Mucosa of gallbladder (tissue), 1 donor: ENCODE measurements at regions not wholly inside any gene's neighbourhood (a gene's known extent, or its start where the extent isn't known, plus 50 kb on each side); places are given as distances from the start of the nearest gene placed in this dataset.

ENCODE experiments used
- DNase-seq: peaks from one replicate; pipeline ENCODE4 v3.0.0-alpha.2; 2020; ENCODE audit warnings: low spot score
- donor health status: DM: no; HTN: no; CAD: no.

GRCh38 chr6:104574135-104574750, 285.5 kb downstream of the HACE1 start:
- DNase-seq, result no peak

GRCh38 chr6:104573350-104573749, 286.4 kb downstream of the HACE1 start:
- no peak for DNase-seq

- no peak for DNase-seq
These were observed 286.8 kb downstream of the HACE1 start for GRCh38 chr6:104572901-104573300.

GRCh38 chr6:104566411-104566810, 293.3 kb downstream of the HACE1 start:
- DNase-seq, result no peak

- DNase-seq, result no peak
These were observed 296.4 kb downstream of the HACE1 start for GRCh38 chr6:104563306-104563705.

GRCh38 chr6:104559435-104560202, 300.1 kb downstream of the HACE1 start:
- DNase-seq, result no peak

- no peak for DNase-seq
These were observed 301.0 kb downstream of the HACE1 start for GRCh38 chr6:104558746-104559145.

GRCh38 chr6:104548297-104548696, 311.4 kb downstream of the HACE1 start:
- DNase-seq, result no peak

- DNase-seq, result no peak
These were observed 318.3 kb downstream of the HACE1 start for GRCh38 chr6:104541411-104541810.

GRCh38 chr6:104540743-104541142, 319.0 kb downstream of the HACE1 start:
- no peak for DNase-seq

GRCh38 chr6:104539173-104539572, 320.5 kb downstream of the HACE1 start:
- DNase-seq, result no peak

GRCh38 chr6:104537872-104538271, 321.8 kb downstream of the HACE1 start:
- no peak for DNase-seq

GRCh38 chr6:104537180-104537579, 322.5 kb downstream of the HACE1 start:
- DNase-seq, result no peak

- DNase-seq, result no peak
These were observed 327.3 kb downstream of the HACE1 start for GRCh38 chr6:104532462-104532861.

GRCh38 chr6:104531646-104532045, 328.1 kb downstream of the HACE1 start:
- DNase-seq, result no peak

- DNase-seq, result peak; percentile 15
These were observed 331.8 kb downstream of the HACE1 start for GRCh38 chr6:104527761-104528415.

GRCh38 chr6:104527311-104527710, 332.4 kb downstream of the HACE1 start:
- DNase-seq, result no peak

- DNase-seq, result no peak
These were observed 333.3 kb downstream of the HACE1 start for GRCh38 chr6:104526376-104526775.

- DNase-seq, result peak; percentile 75
These were observed 333.9 kb downstream of the HACE1 start for GRCh38 chr6:104525677-104526322.

GRCh38 chr6:104522533-104522932, 337.2 kb downstream of the HACE1 start:
- DNase-seq, result no peak

GRCh38 chr6:104521176-104521575, 338.5 kb downstream of the HACE1 start:
- DNase-seq, result no peak

- no peak for DNase-seq
These were observed 340.2 kb downstream of the HACE1 start for GRCh38 chr6:104519566-104519965.
